ELF-1 (cell line): ENCODE measurements at regions not wholly inside any gene's neighbourhood (a gene's known extent, or its start where the extent isn't known, plus 50 kb on each side); places are given as distances from the start of the nearest gene placed in this dataset.
"Not testable (repeated sequence)": the region's sequence is repeated elsewhere in the genome, so short reads cannot be mapped to it uniquely, and the experiment has no call there.

ENCODE experiments used
- DNase-seq: peaks from one replicate; pipeline ENCODE4 v3.0.0-alpha.2; 2016; ENCODE audit warnings: low read depth, low spot score

GRCh38 chr2:106258859-106259258, 64.8 kb upstream of the UXS1 start:
- DNase-seq: not testable (repeated sequence)

GRCh38 chr2:106257830-106258229, 63.7 kb upstream of the UXS1 start:
- no peak for DNase-seq

- DNase-seq: no peak
These were observed 63.0 kb upstream of the UXS1 start for GRCh38 chr2:106257135-106257534.

GRCh38 chr2:106249157-106249828, 55.2 kb upstream of the UXS1 start:
- not testable (repeated sequence) for DNase-seq

GRCh38 chr2:106248548-106249151, 54.5 kb upstream of the UXS1 start:
- DNase-seq: not testable (repeated sequence)
